ENCODE measurements at regions not wholly inside any gene's neighbourhood (a gene's known extent, or its start where the extent isn't known, plus 50 kb on each side); places are given as distances from the start of the nearest gene placed in this dataset.

DNA sequence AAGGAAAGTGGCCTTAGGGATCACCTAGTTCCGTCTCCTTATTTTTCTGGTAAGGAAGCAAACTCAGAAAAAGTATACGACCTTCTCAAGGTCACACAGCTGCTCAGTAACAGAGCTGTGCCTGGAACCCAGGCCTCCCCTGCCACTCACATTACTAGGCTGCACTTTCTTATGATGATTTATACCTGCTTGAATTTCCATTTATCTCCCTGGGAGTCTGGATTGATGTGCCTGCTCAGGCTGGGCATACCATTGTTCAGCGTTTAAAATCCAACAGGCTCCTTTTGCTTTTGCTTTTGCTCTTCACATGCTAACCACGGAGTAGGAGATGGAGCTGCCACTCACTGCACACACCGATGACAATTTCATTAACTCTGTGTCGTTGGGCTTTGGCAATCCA, 241.0 kb downstream of the OLFM4 start:
- Histone ChIP-seq H3K4me1 (no peaks in the 10 kb centered on the region), H3K27me3 (no peaks in the 10 kb centered on the region), H3K27ac (no peak overlapping the region), H3K9me3 (no peaks in the 10 kb centered on the region), H3K4me3 (no peak overlapping the region), H3K36me3 (no peaks in the 10 kb centered on the region)
- intact Hi-C loops (cut with DNase I; ENCODE audit: low total_unique reads) = no loop called here
- no peak for DNase-seq
- TF ChIP-seq, protein P1, sequence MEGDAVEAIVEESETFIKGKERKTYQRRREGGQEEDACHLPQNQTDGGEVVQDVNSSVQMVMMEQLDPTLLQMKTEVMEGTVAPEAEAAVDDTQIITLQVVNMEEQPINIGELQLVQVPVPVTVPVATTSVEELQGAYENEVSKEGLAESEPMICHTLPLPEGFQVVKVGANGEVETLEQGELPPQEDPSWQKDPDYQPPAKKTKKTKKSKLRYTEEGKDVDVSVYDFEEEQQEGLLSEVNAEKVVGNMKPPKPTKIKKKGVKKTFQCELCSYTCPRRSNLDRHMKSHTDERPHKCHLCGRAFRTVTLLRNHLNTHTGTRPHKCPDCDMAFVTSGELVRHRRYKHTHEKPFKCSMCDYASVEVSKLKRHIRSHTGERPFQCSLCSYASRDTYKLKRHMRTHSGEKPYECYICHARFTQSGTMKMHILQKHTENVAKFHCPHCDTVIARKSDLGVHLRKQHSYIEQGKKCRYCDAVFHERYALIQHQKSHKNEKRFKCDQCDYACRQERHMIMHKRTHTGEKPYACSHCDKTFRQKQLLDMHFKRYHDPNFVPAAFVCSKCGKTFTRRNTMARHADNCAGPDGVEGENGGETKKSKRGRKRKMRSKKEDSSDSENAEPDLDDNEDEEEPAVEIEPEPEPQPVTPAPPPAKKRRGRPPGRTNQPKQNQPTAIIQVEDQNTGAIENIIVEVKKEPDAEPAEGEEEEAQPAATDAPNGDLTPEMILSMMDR (IDR thresholded peaks at IDR 0.05) = no peak

DNA sequence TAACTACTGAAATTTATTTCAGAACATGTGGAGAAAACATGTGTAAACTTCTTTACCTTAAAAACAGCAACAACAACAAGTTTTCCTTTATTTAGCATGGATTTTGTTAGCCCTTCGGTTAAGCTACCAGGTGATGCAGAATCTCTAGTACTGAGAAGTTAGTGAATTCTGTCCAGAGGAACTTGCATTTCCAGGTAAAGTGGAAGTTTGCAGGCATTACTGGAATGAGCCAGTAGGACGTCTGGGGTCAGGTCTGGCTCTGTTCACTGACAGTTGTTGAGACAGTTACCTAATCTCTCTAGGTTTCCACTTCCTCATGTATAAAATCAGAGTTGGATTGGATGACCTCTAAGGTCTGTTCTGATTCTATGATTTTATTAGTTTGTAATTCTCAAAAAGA, 244.3 kb downstream of the OLFM4 start:
- Histone ChIP-seq H3K36me3 (no peaks in the 10 kb centered on the region), H3K27ac (no peak overlapping the region), H3K27me3 (no peaks in the 10 kb centered on the region), H3K4me1 (no peaks in the 10 kb centered on the region), H3K4me3 (no peak overlapping the region), H3K9me3 (no peaks in the 10 kb centered on the region)
- intact Hi-C loops (cut with DNase I; ENCODE audit: low total_unique reads) = no loop called here
- TF ChIP-seq, protein P1 (IDR thresholded peaks at IDR 0.05) = no peak
- DNase-seq = no peak

DNA sequence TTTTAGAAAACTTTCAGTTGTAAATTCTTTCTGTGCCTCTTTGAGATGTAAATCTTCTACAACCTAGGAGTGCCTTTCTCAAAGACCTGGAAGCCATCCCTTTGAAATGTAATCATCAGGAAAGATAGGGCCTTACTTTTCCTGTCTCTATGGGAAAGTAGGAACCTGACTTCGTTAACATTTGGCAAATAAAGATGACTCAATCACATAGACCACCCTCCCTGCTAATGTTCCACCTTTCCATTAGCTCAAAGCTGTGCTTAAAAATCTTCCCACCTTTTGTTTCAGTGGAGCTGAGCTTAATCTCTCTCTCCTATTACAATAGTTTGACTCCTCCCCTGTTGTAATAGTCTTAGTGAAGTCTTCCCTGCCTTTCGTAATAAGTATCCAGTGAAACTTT, 247.7 kb downstream of the OLFM4 start:
- Histone ChIP-seq H3K27me3 (no peaks in the 10 kb centered on the region), H3K9me3 (no peaks in the 10 kb centered on the region), H3K36me3 (no peaks in the 10 kb centered on the region), H3K27ac (no peak overlapping the region), H3K4me1 (no peaks in the 10 kb centered on the region), H3K4me3 (no peak overlapping the region)
- TF ChIP-seq, protein P1 (IDR thresholded peaks at IDR 0.05) = no peak
- intact Hi-C loops (cut with DNase I; ENCODE audit: low total_unique reads) = no loop called here
- no peak for DNase-seq

DNA sequence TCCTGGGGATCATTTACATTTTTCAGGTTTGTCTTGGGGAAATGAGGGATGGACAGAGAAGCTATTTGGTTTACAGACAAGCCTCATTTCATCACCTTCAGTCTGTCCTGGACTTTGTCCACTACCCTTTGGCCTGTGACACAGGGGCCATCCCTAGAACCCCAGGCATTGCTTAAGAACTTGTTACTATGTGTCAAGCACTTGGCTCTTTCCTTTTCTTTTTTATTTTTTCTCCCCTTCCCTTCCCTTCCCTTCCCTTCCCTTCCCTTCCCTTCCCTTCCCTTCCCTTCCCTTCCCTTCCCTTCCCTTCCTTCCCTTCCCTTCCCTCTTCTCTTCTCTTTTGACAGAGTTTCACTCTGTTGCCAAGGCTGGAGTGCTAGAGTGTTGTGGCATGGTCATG, 253.1 kb downstream of the OLFM4 start:
- no peaks in the 10 kb centered on the region for H3K27me3 ChIP-seq
- H3K36me3 ChIP-seq = no peaks in the 10 kb centered on the region
- H3K9me3 ChIP-seq = no peaks in the 10 kb centered on the region
- TF ChIP-seq, protein P1 (IDR thresholded peaks at IDR 0.05) = no peak
- intact Hi-C loops (cut with DNase I; ENCODE audit: low total_unique reads) = no loop called here
- no peak overlapping the region for H3K4me3 ChIP-seq
- no peaks in the 10 kb centered on the region for H3K4me1 ChIP-seq
- no peak overlapping the region for H3K27ac ChIP-seq
- DNase-seq = no peak

DNA sequence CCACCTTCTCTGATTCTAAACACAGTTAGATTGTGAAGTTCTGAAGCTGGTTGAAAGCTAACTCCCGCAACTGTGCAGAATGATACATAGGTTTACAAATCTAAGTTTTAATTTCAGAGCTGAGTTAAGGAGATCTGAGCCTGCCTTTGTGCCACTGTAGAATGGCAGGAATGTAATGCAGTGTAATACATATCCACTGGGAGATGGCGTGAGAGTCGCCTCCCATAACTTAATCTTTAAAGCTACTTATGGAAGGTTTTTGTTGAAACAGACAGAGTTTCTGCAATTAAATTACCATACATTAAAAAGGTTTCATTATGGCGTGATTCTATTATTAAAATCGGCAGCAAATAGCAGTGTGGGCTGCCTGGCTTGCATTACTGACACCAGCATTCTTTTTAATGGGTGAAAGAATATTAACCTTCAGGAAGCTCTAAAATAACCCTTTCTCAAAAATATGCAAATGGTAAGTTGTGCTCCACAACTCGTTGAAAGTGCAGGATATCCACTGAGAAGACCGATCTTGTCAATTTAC, 257.4 kb downstream of the OLFM4 start:
- no peak overlapping the region for H3K27ac ChIP-seq
- no peaks in the 10 kb centered on the region for H3K36me3 ChIP-seq
- H3K4me1 ChIP-seq = no peaks in the 10 kb centered on the region
- TF ChIP-seq, protein P1 (IDR thresholded peaks at IDR 0.05) = no peak
- no peaks in the 10 kb centered on the region for H3K9me3 ChIP-seq
- intact Hi-C loops (cut with DNase I; ENCODE audit: low total_unique reads) = no loop called here
- DNase-seq = no peak
- H3K27me3 ChIP-seq = no peaks in the 10 kb centered on the region
- no peak overlapping the region for H3K4me3 ChIP-seq

DNA sequence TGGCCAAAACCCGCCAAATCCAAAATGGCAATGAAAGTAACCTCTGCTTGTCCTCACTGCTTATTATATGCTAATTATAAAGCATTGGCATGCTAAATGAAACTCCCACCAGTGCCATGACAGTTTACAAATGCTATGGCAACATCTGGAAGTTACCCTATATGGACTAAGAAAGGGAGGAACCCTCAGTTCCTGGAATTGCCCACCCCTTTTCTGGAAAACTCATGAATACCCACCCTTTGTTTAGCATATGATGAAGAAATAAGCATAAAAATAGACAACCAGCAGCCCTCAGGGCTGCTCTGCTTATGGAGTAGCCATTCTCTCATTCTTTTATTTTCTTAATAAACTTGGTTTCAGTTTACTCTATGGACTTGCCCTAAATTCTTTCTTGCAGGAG, 269.8 kb downstream of the OLFM4 start:
- Histone ChIP-seq H3K9me3 (no peaks in the 10 kb centered on the region), H3K27ac (no peak overlapping the region), H3K36me3 (no peaks in the 10 kb centered on the region), H3K4me3 (no peak overlapping the region), H3K4me1 (no peaks in the 10 kb centered on the region), H3K27me3 (no peaks in the 10 kb centered on the region)
- intact Hi-C loops (cut with DNase I; ENCODE audit: low total_unique reads) = no loop called here
- TF ChIP-seq, protein P1 (IDR thresholded peaks at IDR 0.05) = no peak
- DNase-seq = no peak

Data from tibial artery (tissue), 4 donors.